NCI-H748 treated with DMSO at 0.1 percent for 48 hours (cell line): ENCODE measurements at regions not wholly inside any gene's neighbourhood (a gene's known extent, or its start where the extent isn't known, plus 50 kb on each side); places are given as distances from the start of the nearest gene placed in this dataset.

Experiments
- DNase-seq: peaks from one replicate; lab custom pipeline; 2025; lab: John Stamatoyannopoulos, UW

DNA sequence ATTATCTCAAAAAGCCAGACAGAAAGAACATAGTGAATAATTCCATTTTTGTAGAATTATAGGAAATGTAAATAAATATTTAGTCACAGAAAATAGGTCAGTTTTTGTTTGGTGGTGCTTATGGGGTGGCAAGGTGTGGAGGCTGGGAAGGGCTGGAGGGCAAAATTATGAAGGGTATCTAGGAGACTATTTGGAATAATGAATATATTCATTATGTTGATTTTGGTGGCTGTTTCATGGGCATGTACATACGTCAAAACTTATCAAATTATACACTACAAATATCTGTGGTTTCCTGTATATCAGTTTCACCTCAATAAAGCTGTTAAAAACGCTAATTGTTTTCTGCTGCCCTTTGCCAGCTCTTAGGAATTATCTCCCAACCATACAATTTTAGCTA is 298.7 kb upstream of the GOLIM4 start:
- DNase-seq = no peak

DNA sequence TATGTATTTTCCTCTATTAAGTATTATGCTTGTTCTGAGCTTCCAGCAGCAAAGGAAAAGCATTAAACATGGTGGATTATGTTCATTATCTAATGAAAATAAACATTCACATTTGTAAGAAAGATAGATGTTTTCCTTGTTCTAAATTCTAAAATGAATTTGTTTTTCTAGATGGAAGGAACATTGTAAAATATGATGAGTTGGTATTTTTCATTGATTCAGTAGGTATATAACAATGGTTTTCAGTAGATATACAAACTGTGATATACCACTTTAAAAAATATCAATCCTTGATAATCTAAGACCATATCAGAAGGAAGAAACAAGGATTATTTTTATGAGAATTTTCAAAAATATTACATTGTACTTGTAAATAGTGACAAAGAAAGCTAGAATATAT is 290.6 kb upstream of the GOLIM4 start:
- no peak for DNase-seq

DNA sequence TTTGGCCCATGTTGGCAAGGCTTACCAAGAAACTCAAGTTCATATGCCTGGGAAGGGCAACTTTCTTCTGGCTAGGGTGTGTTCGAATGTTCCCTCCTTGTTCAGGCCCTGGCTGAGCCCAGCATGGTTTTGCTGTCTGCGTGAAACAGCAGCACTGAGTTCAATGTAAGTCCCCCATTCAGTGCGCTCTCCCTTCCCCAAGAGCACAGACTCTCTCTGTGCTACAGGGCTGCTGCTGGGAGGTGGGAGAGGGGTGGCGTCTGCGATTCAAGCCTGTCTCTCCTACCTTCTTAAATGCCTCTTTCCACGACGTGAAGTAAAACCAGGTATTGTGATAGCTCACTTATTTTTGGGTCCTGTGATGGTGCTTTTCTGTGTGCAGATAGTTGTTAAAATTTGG is 289.3 kb upstream of the GOLIM4 start:
- no peak for DNase-seq

DNA sequence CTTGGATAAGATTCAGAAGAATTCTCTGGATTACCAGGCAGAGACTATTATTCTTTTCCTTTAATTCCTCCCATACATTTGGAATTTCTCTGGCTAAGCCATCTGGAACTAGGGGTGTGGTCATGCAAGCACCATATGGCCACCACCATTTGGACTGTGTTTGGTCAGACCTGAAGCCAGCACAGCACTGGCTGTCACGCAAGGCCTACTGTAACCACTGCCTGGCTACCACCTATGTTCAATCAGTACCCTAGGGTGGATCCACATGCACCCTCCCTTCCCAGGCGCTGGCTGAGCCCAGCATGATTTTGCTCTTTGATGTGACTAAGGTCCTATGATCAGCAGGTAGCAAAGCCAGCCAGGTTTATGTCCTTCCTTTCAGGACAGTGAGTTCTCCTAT is 287.8 kb upstream of the GOLIM4 start:
- DNase-seq = no peak

DNA sequence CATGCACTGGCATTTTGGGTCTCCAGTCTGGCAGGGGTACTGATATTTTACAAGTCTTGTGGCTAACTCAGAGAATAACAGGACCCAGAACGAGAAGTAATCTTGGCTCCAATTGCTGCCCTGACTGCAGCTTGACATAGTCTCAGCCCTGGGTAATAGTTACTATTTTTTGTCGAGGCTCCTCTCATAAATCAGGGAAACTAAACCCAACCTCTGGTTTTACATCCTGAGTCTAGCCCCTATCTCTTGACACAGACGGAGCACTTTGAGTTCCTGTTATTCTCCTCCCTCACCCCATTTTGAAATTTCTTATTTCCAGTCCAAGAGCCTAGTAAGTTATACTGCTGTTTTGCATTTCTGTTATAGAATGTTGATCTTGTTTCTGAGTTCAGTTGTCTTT is 276.1 kb upstream of the GOLIM4 start:
- no peak for DNase-seq

DNA sequence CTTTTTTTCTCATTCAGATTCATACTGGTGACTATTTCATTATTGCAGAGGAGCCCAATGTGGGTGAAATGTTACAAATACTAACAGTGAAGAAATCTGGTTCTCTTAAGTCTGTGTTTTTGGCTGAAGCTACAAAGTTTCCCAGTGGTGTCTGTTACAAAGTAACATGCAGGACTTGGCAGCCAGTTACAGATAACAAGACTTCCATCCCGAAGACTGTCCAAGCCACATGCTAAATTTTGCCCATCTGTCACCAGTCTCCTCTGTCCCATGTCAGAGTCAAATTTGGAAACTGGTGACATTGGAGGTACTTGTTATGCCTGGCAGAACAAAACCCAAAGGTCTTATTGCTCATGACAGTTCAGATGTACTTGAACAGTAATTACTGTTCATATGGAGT is 269.2 kb upstream of the GOLIM4 start:
- no peak for DNase-seq

DNA sequence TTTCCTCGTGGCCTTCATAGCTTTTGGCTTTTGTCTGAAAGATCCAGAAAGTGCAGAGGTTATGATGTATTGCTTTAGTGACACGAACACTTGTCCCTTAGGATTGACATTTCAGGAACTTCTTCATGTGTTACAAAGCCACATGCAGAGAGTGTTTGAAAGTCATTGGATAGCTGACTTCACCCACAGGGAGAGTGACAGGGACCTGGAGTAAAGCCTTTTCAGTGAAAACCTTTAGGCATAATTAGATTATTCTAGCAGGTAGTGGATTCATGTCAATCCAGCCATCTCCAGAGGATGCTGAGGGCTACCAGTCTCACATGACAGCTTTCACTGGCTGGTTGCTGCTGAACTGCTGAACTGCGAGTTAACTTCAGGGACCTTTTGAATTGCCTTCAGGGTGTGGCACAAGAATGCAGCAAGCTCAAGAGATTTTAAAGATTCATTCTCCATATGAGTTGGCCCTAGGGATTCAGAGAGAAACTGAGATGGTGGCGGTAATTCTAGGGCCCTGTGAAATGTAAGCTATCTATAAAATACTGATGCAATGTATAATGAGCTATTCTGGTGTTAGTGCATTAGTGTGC is 267.0 kb upstream of the GOLIM4 start:
- no peak for DNase-seq

DNA sequence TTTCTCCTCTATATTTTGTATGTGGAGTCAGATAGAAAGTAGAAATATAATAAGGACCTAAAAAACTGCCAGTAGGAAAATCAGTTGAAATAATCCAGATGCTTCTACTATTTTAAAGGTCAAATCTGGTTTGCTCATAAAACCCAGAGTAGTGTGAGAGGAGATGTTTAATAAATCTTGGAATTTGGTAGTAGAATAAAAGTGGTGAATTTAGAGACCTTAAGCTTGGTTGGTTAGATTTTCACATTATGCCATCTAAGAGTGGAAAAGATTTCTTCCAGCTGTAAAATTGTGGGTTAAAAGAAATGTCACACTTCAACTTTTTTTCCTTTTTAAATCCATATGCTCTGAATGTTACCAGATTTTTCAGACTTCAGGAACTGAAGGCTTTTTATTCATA is 266.4 kb upstream of the GOLIM4 start:
- DNase-seq = no peak

DNA sequence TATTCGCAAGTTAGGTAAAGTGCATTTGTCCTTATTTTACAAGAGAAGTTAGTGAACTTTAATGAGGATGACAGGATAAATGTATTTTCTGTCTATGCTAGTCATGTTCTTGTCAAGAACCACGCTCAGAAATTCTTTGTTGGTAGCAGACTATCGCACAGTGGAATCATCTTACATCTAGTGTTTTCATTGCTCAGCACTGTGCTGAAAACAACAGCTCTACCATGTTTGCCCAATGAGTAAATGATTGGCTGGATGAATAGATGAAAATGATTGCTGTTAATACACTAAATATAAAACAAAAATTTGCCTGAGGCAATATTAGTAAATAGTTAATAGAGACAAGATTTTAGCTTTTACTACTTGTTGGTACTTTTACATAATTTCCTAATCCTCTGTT is 265.3 kb upstream of the GOLIM4 start:
- no peak for DNase-seq

DNA sequence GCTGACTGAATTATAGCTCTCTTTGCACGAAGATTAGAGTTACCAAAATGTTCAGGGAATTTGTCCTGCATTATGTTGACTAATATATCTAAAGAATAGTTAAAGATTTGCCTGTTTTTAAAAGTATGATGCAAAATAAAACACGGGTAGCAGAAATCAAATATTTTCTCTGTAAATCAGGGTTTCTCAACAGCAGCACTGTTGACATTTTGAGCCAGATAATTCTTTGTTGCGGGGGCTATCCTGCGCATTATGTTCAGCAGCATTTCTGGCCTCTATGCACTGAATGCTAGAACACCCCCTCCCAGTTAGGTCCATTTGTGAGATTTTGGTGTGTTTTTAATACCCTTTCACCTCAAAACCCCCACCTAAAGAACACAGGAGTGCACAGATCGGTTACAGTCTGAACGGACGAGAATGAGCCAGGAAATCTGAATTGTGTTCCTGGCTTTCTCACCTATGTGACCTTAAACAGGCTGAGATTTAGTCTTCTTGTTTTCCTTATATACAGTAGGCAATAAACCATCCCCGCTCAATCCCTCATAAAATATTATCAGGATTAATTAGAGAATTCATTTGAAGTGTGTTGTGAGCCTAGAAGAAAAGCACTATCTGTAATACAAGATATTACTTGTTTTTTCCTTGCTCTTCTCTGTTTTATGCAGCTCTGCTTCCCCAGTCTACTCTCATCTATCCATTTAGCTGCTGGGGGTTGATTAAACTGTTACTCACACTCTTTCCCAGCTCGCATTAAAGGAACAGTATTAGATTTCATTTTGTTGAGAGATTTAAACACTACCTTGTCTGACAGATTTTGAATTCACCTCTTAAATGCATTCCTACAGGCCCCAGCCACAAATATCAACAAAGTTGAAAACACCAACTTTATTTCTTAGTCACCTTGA is 247.5 kb upstream of the GOLIM4 start:
- no peak for DNase-seq

DNA sequence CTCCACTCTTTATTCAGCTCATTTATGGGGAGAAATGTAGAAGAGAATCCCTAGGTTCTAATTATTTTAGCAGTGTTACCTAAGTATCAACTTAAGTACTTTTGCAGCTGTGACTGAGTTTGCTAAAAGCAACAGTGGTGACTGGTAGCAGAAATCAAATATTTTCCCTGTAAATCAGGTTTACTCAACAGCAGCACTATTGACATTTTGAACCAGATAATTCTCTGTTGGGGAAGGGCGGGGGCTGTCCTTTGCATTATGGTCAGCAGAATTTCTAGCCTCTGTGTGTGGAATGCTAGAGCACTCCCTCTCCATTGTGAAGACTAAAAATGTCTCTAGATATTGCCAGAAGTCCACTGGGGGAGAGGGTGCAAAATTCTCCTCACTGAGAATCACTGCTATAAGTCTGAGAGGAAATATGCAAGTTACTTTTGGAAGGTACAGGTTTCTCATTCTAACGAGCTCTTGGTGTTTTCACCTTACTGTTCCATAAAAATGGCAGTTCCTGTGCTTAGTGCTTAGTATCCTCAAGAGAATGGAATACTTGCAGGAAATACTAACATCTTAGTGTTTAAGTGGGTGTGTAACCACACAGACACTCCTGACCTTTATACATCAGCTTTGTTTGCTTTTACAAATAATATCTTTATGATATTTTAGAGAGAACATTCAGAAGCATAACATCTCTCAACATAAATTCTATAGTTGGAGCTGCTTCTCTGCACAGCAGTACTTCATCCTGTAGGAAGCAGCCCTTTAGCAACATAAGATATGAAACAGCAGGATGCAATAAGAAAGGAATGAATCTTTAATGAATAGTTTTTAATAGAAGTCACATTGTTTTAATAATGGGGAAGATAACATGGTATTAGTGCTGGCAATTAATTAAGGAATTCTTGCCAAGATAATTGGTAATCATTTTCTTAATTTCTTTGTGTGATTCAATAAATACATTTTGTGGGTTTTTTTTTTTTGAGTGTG is 246.5 kb upstream of the GOLIM4 start:
- no peak for DNase-seq

DNA sequence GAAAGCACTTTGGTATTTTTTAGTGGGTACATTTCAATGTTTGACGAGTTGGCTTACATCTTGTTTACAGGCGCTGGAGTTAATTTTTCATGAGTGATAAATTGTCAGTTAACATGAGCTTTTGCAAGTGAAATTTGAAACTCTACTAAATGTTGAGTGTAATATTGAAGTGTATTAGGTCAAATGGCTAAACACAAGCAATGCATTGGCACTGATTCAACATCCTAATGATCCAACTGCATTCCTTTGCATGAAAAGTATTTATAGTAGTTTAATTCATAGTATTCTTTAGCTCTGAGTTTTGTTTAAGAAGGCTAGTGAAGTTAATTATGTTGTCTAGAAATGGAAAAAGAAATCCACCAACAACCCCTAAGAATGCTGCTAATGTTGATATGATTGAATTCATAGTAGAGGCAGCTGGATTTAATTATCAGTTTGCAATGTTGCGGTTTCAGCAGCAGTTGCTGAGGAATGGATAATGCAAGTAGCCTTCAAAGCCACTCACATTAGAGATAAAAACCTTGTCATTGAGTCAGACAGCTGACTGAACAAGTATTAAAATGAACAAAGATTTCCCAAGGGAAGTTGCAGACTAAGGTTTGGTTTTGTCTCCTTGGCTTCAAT is 245.6 kb upstream of the GOLIM4 start:
- DNase-seq = no peak

DNA sequence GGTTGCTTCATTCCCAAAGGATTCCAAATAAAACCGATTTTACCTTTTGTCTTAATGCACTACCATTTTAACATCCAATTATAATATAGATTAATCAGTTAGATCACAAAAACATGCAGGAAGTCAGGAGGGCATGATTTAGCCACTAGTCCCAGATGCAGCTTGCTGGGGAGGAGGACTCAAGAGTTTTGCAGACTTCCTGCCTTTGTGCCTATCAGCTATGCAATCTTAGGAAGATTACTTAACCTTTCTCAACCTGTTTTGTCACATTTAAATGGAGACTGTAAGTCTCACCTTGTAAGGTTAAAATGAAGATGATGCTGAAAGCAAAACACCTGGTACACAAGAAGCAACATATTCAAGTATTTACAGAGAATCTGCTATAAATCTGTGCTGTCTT is 242.4 kb upstream of the GOLIM4 start:
- DNase-seq = no peak

DNA sequence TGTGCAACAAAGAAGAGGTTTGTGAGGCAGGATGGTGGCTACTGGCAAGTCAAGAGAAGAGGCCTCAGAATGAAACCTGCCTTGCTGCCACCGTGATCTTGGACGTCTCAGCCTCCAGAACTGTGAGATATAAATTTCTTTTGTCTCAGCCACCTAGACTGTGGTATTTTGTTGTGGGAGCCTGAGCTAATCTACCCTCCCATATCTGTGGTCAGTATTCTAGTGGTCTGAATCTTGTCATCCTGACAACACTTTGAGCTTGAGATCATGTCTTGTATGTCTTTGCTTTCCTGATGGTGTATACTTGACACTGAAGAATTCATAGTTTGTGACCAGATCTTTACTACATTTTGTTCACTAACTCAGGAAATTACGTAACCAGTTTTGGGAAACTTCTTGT is 240.6 kb upstream of the GOLIM4 start:
- DNase-seq = no peak

DNA sequence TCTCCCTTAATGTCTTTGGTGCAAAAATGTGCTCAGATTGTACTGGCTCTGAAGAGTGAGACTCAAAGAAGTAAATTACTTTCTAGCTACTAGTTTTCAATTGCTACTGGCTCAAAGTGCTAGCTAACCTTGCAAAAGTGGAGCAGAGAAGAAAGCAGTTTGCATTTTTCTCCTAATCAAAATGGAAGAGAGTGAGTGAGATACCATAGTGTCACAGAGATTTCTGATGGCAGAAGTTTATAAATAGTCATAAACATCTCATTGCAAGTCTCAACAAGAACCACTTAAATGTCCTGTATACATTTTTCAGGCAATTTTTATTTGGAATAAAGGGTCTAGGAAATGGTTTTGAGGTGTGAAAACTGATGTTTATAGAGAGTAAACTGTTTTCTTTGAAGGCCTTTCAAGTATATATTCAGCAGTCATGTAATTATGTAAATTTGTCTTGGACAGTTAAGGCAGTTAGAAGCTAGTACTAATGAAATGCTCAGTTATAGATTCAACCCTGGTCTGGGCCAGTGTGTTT is 237.7 kb upstream of the GOLIM4 start:
- DNase-seq = no peak

DNA sequence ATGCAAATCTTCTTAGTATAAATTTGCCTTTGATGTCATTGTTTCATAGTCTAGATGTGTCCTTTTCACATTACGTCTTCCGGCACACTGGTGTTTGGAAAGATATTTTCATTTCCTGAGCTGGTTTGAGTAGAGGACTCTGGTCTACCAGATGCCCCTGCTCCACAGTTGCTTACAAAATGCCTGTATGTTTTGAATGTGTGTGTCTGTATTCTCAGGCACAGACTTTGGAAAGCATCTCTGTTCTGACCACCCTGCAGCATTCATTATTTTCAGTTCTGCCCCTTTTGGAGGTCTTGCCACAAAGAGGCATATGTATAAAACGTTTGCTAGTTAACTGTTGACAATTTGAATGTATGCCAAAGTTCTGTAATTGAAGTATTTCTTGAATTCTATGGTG is 236.0 kb upstream of the GOLIM4 start:
- no peak for DNase-seq

DNA sequence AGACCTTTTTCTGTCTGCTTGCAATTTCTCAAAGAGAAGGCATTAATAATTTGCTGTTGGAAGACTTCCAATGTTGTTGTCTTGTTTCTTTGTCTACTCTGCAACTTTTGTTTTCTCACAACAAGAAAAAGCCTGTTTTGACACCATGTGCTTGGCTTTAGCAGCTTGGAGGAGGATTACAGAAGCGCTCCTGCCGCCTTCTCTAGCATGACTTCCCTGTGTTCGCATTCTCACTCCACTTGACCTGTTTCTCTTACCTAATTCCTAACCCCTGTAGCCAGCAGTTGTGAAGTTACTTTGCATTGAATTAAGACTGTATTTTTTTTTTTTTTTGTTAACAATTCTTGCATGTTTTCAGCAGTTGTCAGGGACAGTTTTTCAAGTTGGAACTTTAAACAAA is 235.3 kb upstream of the GOLIM4 start:
- no peak for DNase-seq

DNA sequence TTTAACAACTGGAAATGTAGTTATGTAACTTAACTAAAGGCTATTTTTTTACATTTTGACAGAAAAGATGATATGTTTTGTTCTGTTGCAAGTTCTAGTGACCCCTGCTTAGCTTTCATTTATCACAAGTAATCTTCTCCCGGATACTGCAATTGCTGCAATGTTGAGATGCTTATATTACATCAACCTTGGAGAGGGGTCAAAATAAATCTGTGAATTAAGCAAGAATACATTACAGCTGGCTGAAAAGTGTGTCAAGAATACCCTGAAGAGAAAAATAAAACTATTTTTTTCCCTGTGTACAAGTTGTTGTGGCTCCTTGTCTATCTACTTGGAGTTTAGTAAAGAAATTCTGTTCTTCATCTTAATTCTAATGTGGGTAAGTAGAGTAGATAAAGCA is 232.1 kb upstream of the GOLIM4 start:
- DNase-seq = no peak

DNA sequence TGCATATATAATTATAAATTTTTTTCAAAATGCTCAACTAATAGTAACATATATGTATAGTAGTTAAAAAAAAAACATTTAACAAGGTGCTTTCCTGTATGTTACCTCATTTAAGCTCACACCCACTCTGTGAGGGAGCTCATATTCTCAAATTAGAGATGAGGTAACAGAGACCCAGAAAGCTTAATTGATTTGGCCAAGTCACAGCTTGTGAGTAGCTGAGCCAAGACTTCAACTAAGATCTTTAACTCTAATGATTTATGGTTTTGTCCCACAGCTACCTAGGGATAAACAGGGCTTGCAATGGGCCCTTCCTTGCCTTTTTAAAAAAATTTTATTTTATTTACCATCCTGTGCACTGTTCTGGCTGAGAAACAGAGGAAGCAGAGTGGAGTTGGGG is 230.0 kb upstream of the GOLIM4 start:
- no peak for DNase-seq

DNA sequence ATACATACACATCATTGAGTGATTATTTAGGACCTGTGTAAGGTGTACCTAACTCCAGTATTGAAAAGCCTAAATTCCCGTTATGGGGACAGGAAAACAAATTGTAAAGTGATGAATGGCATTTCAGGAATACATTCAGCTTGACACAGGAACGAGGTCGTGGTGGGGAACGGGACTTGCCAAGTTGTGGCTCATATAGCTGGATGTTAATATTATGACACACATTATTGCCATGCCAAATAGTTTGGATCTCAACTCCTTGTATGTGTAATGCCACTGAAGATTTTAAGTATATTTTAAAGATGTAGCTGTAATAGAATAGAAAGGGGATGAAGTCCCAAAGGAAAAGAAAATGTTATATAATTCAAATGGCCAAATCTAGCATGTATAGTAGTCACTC is 227.2 kb upstream of the GOLIM4 start:
- DNase-seq = no peak

DNA sequence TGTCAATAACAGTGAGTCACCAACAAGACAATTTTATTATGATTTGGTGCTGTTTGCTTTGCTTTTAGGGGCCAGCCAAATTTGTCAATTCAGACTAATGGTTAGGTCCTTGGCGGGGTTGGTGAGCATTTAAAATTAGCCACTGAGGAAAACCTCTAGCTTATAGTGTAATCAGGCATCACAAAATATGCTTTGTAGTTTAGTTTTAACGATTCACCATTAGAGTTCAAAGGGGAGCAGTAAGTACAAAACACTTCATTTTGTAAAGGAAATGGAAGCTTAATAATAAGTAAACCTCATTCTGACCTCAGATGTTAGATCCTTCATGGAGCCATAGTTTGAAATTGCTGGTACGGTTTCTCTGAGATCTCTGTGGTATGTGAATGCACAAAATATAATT is 218.4 kb upstream of the GOLIM4 start:
- no peak for DNase-seq

DNA sequence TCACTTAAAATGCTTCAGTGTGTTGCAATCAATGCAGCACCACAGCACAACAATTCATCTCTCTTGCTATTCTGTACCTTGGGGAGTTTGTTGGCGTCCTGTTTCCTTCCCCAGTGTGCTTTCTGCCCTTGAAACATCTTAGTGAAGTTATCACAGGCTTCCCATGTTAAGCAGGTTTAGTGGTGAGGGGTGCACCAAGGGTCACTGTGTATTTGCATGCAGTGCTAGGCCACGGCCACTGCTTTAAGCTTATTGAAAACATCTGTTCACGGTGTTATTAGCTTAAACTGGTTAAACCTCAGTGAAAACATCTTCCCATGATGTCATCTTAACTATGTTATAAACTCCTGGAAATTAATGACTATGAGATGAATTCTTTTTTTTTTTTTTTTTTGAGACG is 217.3 kb upstream of the GOLIM4 start:
- DNase-seq = no peak
